GM21367 (cell line): ENCODE measurements at regions not wholly inside any gene's neighbourhood (a gene's known extent, or its start where the extent isn't known, plus 50 kb on each side); places are given as distances from the start of the nearest gene placed in this dataset.

ENCODE experiments used
- ATAC-seq: cut with Tn5 transposase; IDR thresholded peaks from one replicate; pipeline ENCODE4 v1.9.1; 2021; ENCODE audit not compliant: unreplicated experiment

- no peak for ATAC-seq
These were observed 535.1 kb downstream of the RNF144A start for GRCh38 chr2:7452110-7452876.

DNA sequence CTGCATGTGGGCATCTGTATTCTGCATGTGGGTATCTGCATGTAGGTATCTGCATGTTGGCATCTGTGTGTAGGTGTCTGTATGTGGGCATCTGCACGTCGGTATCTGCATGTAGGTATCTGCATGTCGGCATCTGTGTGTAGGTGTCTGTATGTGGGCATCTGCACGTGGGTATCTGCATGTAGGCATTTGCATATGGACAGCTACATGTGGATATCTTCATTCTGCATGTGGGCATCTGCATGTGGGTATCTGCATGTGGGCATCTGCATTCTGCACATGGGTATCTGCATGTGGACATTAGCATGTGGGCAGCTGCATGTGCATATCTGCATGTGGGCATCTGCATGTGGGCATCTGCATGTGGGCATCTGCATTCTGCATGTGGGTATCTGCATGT, 537.4 kb downstream of the RNF144A start:
- no peak for ATAC-seq

- no peak for ATAC-seq
These were observed 539.5 kb downstream of the RNF144A start for GRCh38 chr2:7456762-7457161.

DNA sequence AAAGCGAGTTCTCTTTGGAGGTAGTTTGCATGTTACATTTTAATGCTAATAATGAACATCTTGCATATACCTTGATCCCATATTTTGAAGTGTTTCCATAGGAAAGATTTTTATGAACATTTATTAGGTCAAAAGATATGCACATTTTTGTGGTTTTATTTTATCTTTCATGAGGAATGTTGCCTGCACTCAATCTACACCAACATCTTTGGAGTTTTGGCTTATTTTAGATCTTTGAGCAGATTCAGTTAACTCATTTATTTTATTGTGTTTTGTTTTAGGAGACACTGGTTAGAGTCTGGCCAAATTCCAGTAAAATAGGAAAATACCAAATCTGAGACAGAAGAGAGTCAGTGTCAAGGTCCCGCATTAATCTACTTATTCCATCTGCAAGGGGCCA, 540.9 kb downstream of the RNF144A start:
- no peak for ATAC-seq

GRCh38 chr2:7467782-7468447, 550.7 kb downstream of the RNF144A start:
- no peak for ATAC-seq

- ATAC-seq: no peak
These were observed 551.2 kb downstream of the RNF144A start for GRCh38 chr2:7468448-7468828.

GRCh38 chr2:7468955-7469354, 551.7 kb downstream of the RNF144A start:
- no peak for ATAC-seq

- ATAC-seq: no peak
These were observed 554.0 kb downstream of the RNF144A start for GRCh38 chr2:7471185-7471584.

GRCh38 chr2:7472465-7472864, 555.3 kb downstream of the RNF144A start:
- ATAC-seq: no peak

DNA sequence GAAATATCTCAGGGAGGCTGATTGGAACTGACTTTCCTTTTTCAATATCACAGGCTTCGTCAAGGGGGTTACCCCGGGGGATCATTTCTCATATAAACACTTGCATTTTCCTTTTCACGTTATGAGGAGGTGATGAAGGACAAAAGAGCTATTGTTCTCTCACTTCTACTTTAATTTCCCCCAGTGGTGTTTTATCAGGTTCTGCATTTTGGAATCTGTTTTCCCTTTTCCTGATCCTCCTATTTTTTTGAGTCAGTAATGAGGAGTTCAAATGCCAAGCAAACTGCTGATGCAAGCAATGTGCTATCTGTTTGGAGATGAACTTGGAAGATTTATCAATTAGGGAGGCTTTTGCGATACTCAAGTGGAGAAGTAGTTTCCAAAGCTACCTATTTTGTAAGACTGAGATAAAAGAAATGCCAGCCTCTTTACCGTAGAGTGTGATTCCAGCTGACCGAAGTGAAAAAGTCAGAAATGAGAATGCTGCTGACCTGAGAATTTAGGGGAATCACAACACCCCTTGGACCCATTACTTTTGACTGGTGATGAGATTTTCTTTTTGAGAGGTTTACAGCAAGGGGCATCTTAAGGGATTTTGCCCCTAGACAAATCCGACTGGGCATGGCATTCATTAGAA, 556.0 kb downstream of the RNF144A start:
- ATAC-seq: no peak

DNA sequence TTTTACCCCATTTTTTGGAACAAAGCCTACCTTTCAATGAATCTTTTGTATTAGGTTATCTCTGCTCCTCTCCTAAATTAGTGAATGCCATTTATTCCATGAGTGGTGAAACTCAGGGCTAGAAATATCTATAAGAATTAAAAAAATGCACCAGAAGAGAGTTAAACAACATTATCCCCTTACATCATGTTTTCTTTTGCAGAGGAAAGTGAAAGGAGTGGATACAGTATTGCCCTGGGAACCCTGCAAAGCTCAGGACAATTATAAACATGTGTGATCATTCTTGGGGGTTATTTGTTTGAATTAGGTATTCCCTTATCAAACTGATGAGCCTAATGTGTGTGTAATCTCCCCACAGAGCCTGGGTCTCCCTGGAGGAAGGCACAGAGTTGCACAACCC, 559.2 kb downstream of the RNF144A start:
- no peak for ATAC-seq

DNA sequence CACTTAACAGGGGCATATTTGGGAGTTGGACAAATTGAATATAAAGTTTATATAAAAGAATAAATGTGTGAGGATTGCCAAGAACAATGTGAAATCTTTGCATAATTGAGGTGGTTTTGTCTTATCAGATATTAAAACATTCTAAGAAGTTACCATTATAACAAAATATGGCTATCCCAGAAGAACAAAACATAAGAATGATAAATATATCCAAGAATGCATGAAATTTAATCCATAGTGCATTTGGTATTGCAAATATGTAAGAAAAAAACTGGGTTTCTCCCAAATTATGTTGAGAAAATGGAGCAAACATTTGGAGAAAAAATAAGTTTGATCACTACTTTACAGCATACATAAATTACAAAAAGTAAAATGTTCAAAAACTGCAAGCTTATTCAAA, 562.4 kb downstream of the RNF144A start:
- no peak for ATAC-seq

DNA sequence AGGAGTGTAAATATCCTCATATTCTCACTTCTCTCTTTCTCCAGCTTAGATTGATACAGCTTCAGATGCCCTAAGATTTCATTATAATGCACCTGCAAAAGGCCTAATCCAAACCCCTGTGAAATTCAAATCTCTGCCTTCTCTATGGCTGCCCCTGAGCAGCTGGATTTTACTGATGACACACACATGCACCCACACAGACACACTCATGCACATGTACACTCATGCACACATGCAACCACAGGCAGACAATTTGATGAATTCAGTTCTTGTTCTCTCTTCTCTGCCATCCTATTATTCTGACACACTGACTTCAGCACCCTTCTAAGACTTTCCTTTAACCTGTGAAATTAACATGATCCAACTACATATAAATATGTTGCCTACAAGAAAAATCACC, 563.2 kb downstream of the RNF144A start:
- no peak for ATAC-seq

- no peak for ATAC-seq
These were observed 573.5 kb downstream of the RNF144A start for GRCh38 chr2:7490672-7491071.

DNA sequence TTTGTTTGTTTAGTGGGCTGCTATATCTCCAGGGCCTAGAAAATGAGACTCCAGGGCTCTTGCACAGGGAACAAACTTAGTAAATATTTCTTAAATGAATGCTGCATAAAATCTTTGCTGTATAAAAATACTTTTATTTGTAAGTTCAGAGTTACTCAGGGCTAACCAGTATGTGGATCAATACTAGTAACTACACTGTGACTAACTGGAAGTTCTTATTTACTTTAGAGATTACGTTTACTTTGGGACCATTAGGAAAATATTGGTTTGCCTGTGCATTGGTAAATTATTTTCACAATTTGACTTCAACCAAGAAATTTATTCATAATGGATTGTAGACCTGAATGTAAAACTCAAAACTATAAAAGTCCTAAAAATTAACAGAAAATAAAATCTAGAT, 575.5 kb downstream of the RNF144A start:
- no peak for ATAC-seq

GRCh38 chr2:7497178-7497577, 580.0 kb downstream of the RNF144A start:
- no peak for ATAC-seq

DNA sequence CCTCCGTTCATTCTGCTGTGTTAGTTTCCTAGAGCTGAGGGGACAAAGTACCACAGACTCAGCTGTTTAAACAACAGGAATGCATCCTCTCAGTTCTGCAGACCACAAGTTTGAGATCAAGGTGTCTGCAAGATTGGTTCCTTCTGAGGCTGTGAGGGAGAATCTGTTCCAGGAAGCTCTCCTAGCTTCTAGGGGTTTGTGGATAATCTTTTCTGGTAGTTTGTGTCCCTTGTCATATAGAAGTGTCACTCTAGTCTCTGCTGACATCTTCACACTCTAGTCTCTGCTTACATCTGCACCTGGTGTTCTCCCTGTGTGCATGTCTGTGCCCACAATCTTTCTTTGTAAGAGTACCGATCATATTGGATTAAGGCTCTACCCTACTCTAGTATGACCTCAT, 581.8 kb downstream of the RNF144A start:
- ATAC-seq: no peak

- no peak for ATAC-seq
These were observed 585.1 kb downstream of the RNF144A start for GRCh38 chr2:7502336-7502735.

- ATAC-seq: no peak
These were observed 591.2 kb downstream of the RNF144A start for GRCh38 chr2:7508296-7508943.

- ATAC-seq: no peak
These were observed 593.1 kb downstream of the RNF144A start for GRCh38 chr2:7510353-7510752.

DNA sequence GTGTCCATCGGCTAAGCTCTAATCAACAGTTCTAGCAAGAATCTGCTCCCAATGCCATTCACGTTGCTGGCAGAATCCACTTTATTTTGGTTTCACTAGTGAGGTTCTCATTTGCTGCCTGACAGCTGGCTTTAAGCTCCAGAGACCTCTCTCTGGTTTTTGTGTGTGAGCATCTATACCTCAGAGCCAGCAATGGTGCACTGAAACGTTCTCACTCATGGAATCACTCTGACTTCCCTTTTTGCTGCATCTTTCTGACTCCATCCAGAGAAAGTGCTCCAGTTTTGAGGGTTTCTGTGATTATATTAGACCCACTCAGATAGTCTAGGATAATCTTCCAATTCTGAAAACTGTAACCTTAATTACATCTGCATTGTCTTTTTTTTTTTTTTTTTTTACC, 596.6 kb downstream of the RNF144A start:
- no peak for ATAC-seq

GRCh38 chr2:7515327-7515726, 598.1 kb downstream of the RNF144A start:
- no peak for ATAC-seq
